ENCODE measurements at regions not wholly inside any gene's neighbourhood (a gene's known extent, or its start where the extent isn't known, plus 50 kb on each side); places are given as distances from the start of the nearest gene placed in this dataset.

GRCh38 chr7:108845951-108846350, 276.3 kb downstream of the DNAJB9 start:
- H2AFZ ChIP-seq (ENCODE audit: low read length), result no peak overlapping the region
- no peak overlapping the region for H3K4me3 ChIP-seq (ENCODE audit: low read depth, low read length, poor library complexity, severe bottlenecking)
- no peak overlapping the region for H3K4me2 ChIP-seq (ENCODE audit: low read length)
- TF ChIP-seq EZH2 (IDR thresholded peaks at IDR 0.05; ENCODE audit: borderline replicate concordance, low read length), result no peak
- TF ChIP-seq, protein P1, sequence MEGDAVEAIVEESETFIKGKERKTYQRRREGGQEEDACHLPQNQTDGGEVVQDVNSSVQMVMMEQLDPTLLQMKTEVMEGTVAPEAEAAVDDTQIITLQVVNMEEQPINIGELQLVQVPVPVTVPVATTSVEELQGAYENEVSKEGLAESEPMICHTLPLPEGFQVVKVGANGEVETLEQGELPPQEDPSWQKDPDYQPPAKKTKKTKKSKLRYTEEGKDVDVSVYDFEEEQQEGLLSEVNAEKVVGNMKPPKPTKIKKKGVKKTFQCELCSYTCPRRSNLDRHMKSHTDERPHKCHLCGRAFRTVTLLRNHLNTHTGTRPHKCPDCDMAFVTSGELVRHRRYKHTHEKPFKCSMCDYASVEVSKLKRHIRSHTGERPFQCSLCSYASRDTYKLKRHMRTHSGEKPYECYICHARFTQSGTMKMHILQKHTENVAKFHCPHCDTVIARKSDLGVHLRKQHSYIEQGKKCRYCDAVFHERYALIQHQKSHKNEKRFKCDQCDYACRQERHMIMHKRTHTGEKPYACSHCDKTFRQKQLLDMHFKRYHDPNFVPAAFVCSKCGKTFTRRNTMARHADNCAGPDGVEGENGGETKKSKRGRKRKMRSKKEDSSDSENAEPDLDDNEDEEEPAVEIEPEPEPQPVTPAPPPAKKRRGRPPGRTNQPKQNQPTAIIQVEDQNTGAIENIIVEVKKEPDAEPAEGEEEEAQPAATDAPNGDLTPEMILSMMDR (IDR thresholded peaks at IDR 0.05; ENCODE audit: low read length), result no peak
- no peaks in the 10 kb centered on the region for H3K79me2 ChIP-seq (ENCODE audit: insufficient read depth, low read length)
- no peaks in the 10 kb centered on the region for H3F3A ChIP-seq (ENCODE audit: insufficient read depth, low read length)
- no peaks in the 10 kb centered on the region for H3K27me3 ChIP-seq (ENCODE audit: insufficient read depth, low read length)
- H3K9ac ChIP-seq (ENCODE audit: low read length), result no peak overlapping the region
- H3K4me1 ChIP-seq (ENCODE audit: insufficient read depth, low read length, severe bottlenecking), result no peaks in the 10 kb centered on the region
- H3K9me3 ChIP-seq (ENCODE audit: low read length), result no peaks in the 10 kb centered on the region
- H3K9me2 ChIP-seq (ENCODE audit: low read depth, low read length), result no peaks in the 10 kb centered on the region
- no peak overlapping the region for H3K27ac ChIP-seq (ENCODE audit: low read depth, low read length, poor library complexity, severe bottlenecking)
- no peaks in the 10 kb centered on the region for H3K36me3 ChIP-seq (ENCODE audit: insufficient read depth, low read length)
- no peaks in the 10 kb centered on the region for H4K20me1 ChIP-seq (ENCODE audit: insufficient read depth, low read length)

DNA sequence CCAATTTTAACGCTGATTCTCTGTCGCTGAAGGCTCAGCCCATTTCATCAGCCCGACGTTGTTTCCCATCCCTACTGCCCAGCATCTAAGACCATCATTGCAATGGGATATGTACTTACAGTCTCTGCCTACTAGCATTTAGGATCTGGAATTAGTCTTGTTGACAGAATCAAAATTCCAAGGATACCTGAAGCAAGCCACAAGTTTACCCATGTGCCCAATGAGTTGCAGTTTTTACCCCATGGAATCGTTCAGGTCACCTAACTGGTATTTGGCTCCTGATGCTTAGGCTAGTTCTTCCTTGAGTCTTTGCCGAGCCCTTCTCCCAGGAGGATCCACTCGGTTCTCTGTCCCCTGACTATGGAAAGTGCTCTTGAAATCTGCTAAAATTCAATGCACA, 276.8 kb downstream of the DNAJB9 start:
- H3K27ac ChIP-seq (ENCODE audit: low read depth, low read length, poor library complexity, severe bottlenecking), result no peak overlapping the region
- no peaks in the 10 kb centered on the region for H3K9me3 ChIP-seq (ENCODE audit: low read length)
- H3K27me3 ChIP-seq (ENCODE audit: insufficient read depth, low read length), result no peaks in the 10 kb centered on the region
- H3K9me2 ChIP-seq (ENCODE audit: low read depth, low read length), result no peaks in the 10 kb centered on the region
- no peak overlapping the region for H3K4me2 ChIP-seq (ENCODE audit: low read length)
- H4K20me1 ChIP-seq (ENCODE audit: insufficient read depth, low read length), result no peaks in the 10 kb centered on the region
- no peaks in the 10 kb centered on the region for H3K79me2 ChIP-seq (ENCODE audit: insufficient read depth, low read length)
- no peak overlapping the region for H3K9ac ChIP-seq (ENCODE audit: low read length)
- H3K36me3 ChIP-seq (ENCODE audit: insufficient read depth, low read length), result no peaks in the 10 kb centered on the region
- H3F3A ChIP-seq (ENCODE audit: insufficient read depth, low read length), result no peaks in the 10 kb centered on the region
- H3K4me3 ChIP-seq (ENCODE audit: low read depth, low read length, poor library complexity, severe bottlenecking), result no peak overlapping the region
- TF ChIP-seq EZH2 (IDR thresholded peaks at IDR 0.05; ENCODE audit: borderline replicate concordance, low read length), result no peak
- TF ChIP-seq, protein P1 (IDR thresholded peaks at IDR 0.05; ENCODE audit: low read length), result no peak
- H3K4me1 ChIP-seq (ENCODE audit: insufficient read depth, low read length, severe bottlenecking), result no peaks in the 10 kb centered on the region
- no peak overlapping the region for H2AFZ ChIP-seq (ENCODE audit: low read length)

- Histone ChIP-seq H3K9ac (ENCODE audit: low read length) (no peak overlapping the region), H3K27ac (ENCODE audit: low read depth, low read length, poor library complexity, severe bottlenecking) (no peak overlapping the region), H2AFZ (ENCODE audit: low read length) (no peak overlapping the region), H3K4me2 (ENCODE audit: low read length) (no peak overlapping the region), H3K9me2 (ENCODE audit: low read depth, low read length) (no peaks in the 10 kb centered on the region), H3K36me3 (ENCODE audit: insufficient read depth, low read length) (no peaks in the 10 kb centered on the region), H3K9me3 (ENCODE audit: low read length) (no peaks in the 10 kb centered on the region), H3K4me1 (ENCODE audit: insufficient read depth, low read length, severe bottlenecking) (no peaks in the 10 kb centered on the region), H3K4me3 (ENCODE audit: low read depth, low read length, poor library complexity, severe bottlenecking) (no peak overlapping the region), H3K79me2 (ENCODE audit: insufficient read depth, low read length) (no peaks in the 10 kb centered on the region), H4K20me1 (ENCODE audit: insufficient read depth, low read length) (no peaks in the 10 kb centered on the region), H3K27me3 (ENCODE audit: insufficient read depth, low read length) (no peaks in the 10 kb centered on the region), H3F3A (ENCODE audit: insufficient read depth, low read length) (no peaks in the 10 kb centered on the region)
- no peak for TF ChIP-seq EZH2 (IDR thresholded peaks at IDR 0.05; ENCODE audit: borderline replicate concordance, low read length)
- TF ChIP-seq, protein P1 (IDR thresholded peaks at IDR 0.05; ENCODE audit: low read length), result no peak
Measured at GRCh38 chr7:108848486-108848885, 278.8 kb downstream of the DNAJB9 start.
